ENCODE measurements at regions not wholly inside any gene's neighbourhood (a gene's known extent, or its start where the extent isn't known, plus 50 kb on each side); places are given as distances from the start of the nearest gene placed in this dataset.

GRCh38 chr7:125406111-125406510, 476.5 kb upstream of the POT1 start:
- TF ChIP-seq CTCF (IDR thresholded peaks at IDR 0.05; ENCODE audit: insufficient read depth, low read length, poor library complexity, severe bottlenecking) (no peak), EZH2phosphoT487 (conservative IDR thresholded peaks at IDR 0.05; ENCODE audit: low read length) (no peak)
